H1 (cell line): ENCODE measurements at regions not wholly inside any gene's neighbourhood (a gene's known extent, or its start where the extent isn't known, plus 50 kb on each side); places are given as distances from the start of the nearest gene placed in this dataset.
A peak's percentile ranks its signal among the peaks of the same experiment; 100 is the strongest.

ENCODE experiments used
- CTCF ChIA-PET: fragments of 300-600 bp; sonication (Branson Sonifier 250); formaldehyde crosslinking; loops from one replicate; lab custom pipeline; 2021; ENCODE audit not compliant: partially characterized antibody; lab: Charles Lee
- POLR2A ChIA-PET: fragments of 300-600 bp; sonication (Branson Sonifier 250); formaldehyde crosslinking; loops from one replicate; lab custom pipeline; 2021; ENCODE audit warnings: inconsistent platforms; ENCODE audit not compliant: partially characterized antibody; lab: Charles Lee
- DNase-seq, 2 experiments: peaks; one replicate each; pipeline versions ENCODE4 v3.0.0 to v3.0.0-alpha.2; 2010 to 2022; ENCODE audit warnings: low spot score in 2 of 2, low read depth in 1 of 2, mixed read lengths in 1 of 2
- FAIRE-seq: peaks from 2 replicates; lab custom pipeline; 2011; peaks lifted over from hg19 to GRCh38; lab: Jason Lieb, UNC
- H2AFZ ChIP-seq: 2 replicates; pipeline ENCODE4 v1.8.1; 2012; ENCODE audit warnings: low read length, inconsistent platforms
- H2AK5ac ChIP-seq: 2 replicates; pipeline ENCODE4 v1.6.1; 2013; ENCODE audit warnings: low read depth, low read length
- H2BK120ac ChIP-seq: replicated peaks from 2 replicates; pipeline ENCODE3; 2013; ENCODE audit warnings: low read depth, low read length, inconsistent platforms
- H2BK12ac ChIP-seq: 2 replicates; pipeline ENCODE4 v1.6.1; 2013; ENCODE audit warnings: low read depth, low read length
- H2BK15ac ChIP-seq: 2 replicates; pipeline ENCODE4 v1.6.1; 2013; ENCODE audit warnings: low read length
- H2BK20ac ChIP-seq: 2 replicates; pipeline ENCODE4 v1.6.1; 2013; ENCODE audit warnings: low read length
- H2BK5ac ChIP-seq: 2 replicates; pipeline ENCODE4 v1.6.1; 2013; ENCODE audit warnings: low read depth, low read length
- H3K14ac ChIP-seq: 2 replicates; pipeline ENCODE4 v1.6.1; 2013; ENCODE audit warnings: inconsistent platforms; ENCODE audit not compliant: insufficient read length
- H3K18ac ChIP-seq: 2 replicates; pipeline ENCODE4 v1.6.1; 2013; ENCODE audit warnings: low read length; ENCODE audit errors: extremely low read depth
- H3K23ac ChIP-seq: 2 replicates; pipeline ENCODE4 v1.6.1; 2013; ENCODE audit warnings: inconsistent platforms; ENCODE audit not compliant: insufficient read length
- H3K23me2 ChIP-seq: 2 replicates; pipeline ENCODE4 v1.6.1; 2013; ENCODE audit warnings: low read depth, low read length
- H3K27ac ChIP-seq: 2 replicates; pipeline ENCODE4 v1.6.1; 2011; ENCODE audit warnings: low read depth, low read length, inconsistent platforms
- H3K27me3 ChIP-seq, 4 experiments: replicated peaks in 1 of 4; 1 replicate in 1 of 4; 2 replicates in 3 of 4; pipeline versions ENCODE4 v1.6.1 to v1.8.1; 2011 to 2013; ENCODE audit warnings: low read length in 3 of 4, mild to moderate bottlenecking in 3 of 4, inconsistent platforms in 2 of 4, mixed read lengths in 2 of 4, moderate library complexity in 1 of 4; ENCODE audit not compliant: control insufficient read depth in 3 of 4, insufficient read depth in 3 of 4; ENCODE audit errors: extremely low read depth in 1 of 4
- H3K36me3 ChIP-seq, 4 experiments: 2 replicates each; pipeline versions ENCODE4 v1.6.1 to v1.8.1; 2011 to 2013; ENCODE audit warnings: mild to moderate bottlenecking in 4 of 4, low read length in 3 of 4, moderate library complexity in 2 of 4, control low read depth in 1 of 4, inconsistent platforms in 1 of 4; ENCODE audit not compliant: insufficient read depth in 4 of 4, control insufficient read depth in 2 of 4
- H3K4ac ChIP-seq: replicated peaks from 2 replicates; pipeline ENCODE3; 2013; ENCODE audit warnings: low read length, low read depth, mixed read lengths, inconsistent platforms; ENCODE audit not compliant: insufficient read length
- H3K4me1 ChIP-seq, 4 experiments: replicated peaks in 1 of 4; 1 replicate in 1 of 4; 2 replicates in 3 of 4; pipeline versions ENCODE4 v1.6.1 to v1.8.1; 2011 to 2013; ENCODE audit warnings: low read length in 3 of 4, inconsistent platforms in 2 of 4, mixed read lengths in 1 of 4; ENCODE audit not compliant: insufficient read depth in 4 of 4, control insufficient read depth in 3 of 4
- H3K4me2 ChIP-seq, 2 experiments: 2 replicates each; pipeline versions ENCODE4 v1.6.1 to v1.8.1; 2011 to 2013; ENCODE audit warnings: low read depth in 2 of 2, low read length in 2 of 2, control low read depth in 1 of 2, inconsistent platforms in 1 of 2, mild to moderate bottlenecking in 1 of 2; ENCODE audit not compliant: insufficient read depth in 1 of 2
- H3K4me3 ChIP-seq, 4 experiments: fragments of 200-600, 300-600 bp in 1 of 4; sonication (generic), shearing (Covaris generic), sonication (Bioruptor Twin) in 1 of 4; 2 replicates each; pipeline versions ENCODE4 v1.5.1 to v1.8.1; 2011 to 2016; ENCODE audit warnings: low read length in 4 of 4, low read depth in 3 of 4, control low read depth in 2 of 4, inconsistent platforms in 2 of 4, mild to moderate bottlenecking in 2 of 4, mixed read lengths in 1 of 4, moderate library complexity in 1 of 4; ENCODE audit not compliant: insufficient read depth in 2 of 4; ENCODE audit errors: extremely low read depth in 1 of 4
- H3K56ac ChIP-seq: replicated peaks from 2 replicates; pipeline ENCODE3; 2013; ENCODE audit warnings: low read depth, mild to moderate bottlenecking, mixed read lengths, low read length, inconsistent platforms; ENCODE audit not compliant: insufficient read length
- H3K79me1 ChIP-seq: 2 replicates; pipeline ENCODE4 v1.6.1; 2013; ENCODE audit warnings: low read depth, low read length, control low read depth
- H3K79me2 ChIP-seq, 2 experiments: 2 replicates each; pipeline versions ENCODE4 v1.6.1 to v1.8.1; 2012 to 2013; ENCODE audit warnings: low read length in 2 of 2, mild to moderate bottlenecking in 2 of 2, inconsistent platforms in 1 of 2; ENCODE audit not compliant: insufficient read depth in 2 of 2, control insufficient read depth in 1 of 2
- H3K9ac ChIP-seq, 4 experiments: replicated peaks in 1 of 4; 1 replicate in 1 of 4; 2 replicates in 3 of 4; pipeline versions ENCODE4 v1.6.1 to v1.8.1; 2011 to 2013; ENCODE audit warnings: low read depth in 3 of 4, low read length in 3 of 4, control low read depth in 2 of 4, mild to moderate bottlenecking in 2 of 4, moderate library complexity in 2 of 4, inconsistent platforms in 1 of 4; ENCODE audit errors: extremely low read depth in 1 of 4
- H3K9me3 ChIP-seq, 2 experiments: 2 replicates each; pipeline versions ENCODE4 v1.6.1 to v1.8.1; 2012 to 2013; ENCODE audit warnings: mild to moderate bottlenecking in 2 of 2, moderate library complexity in 2 of 2, control low read depth in 1 of 2, inconsistent platforms in 1 of 2, low read depth in 1 of 2, low read length in 1 of 2, mixed read lengths in 1 of 2; ENCODE audit not compliant: insufficient read depth in 2 of 2
- H4K20me1 ChIP-seq, 2 experiments: replicated peaks in 1 of 2; 2 replicates each; pipeline versions ENCODE3 to v1.8.1; 2011 to 2013; ENCODE audit warnings: inconsistent platforms in 2 of 2, low read length in 2 of 2, mild to moderate bottlenecking in 1 of 2; ENCODE audit not compliant: insufficient read depth in 2 of 2, control insufficient read depth in 1 of 2
- H4K5ac ChIP-seq: 2 replicates; pipeline ENCODE4 v1.6.1; 2013; ENCODE audit warnings: low read length, low read depth, mixed read lengths, inconsistent platforms; ENCODE audit not compliant: insufficient read length
- H4K8ac ChIP-seq: 2 replicates; pipeline ENCODE4 v1.8.0; 2013; ENCODE audit warnings: mild to moderate bottlenecking, moderate library complexity, low read length, inconsistent platforms; ENCODE audit not compliant: insufficient read depth; ENCODE audit errors: extremely low read depth
- H4K91ac ChIP-seq: replicated peaks from 2 replicates; pipeline ENCODE3; 2013; ENCODE audit warnings: low read length, mixed read lengths, inconsistent platforms; ENCODE audit not compliant: insufficient read length
- ASH2L ChIP-seq: fragments of 200-600, 300-600 bp; sonication (generic); IDR thresholded peaks from one replicate; pipeline ENCODE4 v1.7.1; 2017; ENCODE audit warnings: low read length
- CBX8 ChIP-seq: fragments of 300-800, 300-1000 bp; sonication (generic); IDR thresholded peaks from 2 replicates; pipeline ENCODE4 v1.7.1; 2016; ENCODE audit warnings: low read depth, low read length, borderline replicate concordance
- CTBP2 ChIP-seq: IDR thresholded peaks from 2 replicates; pipeline ENCODE4 v1.7.0; 2011; ENCODE audit warnings: borderline replicate concordance, mild to moderate bottlenecking, moderate library complexity, mixed read lengths, low read length; ENCODE audit not compliant: insufficient read depth, insufficient read length
- FOSL1 ChIP-seq: IDR thresholded peaks from 2 replicates; pipeline ENCODE4 v1.6.1; 2011; ENCODE audit warnings: mild to moderate bottlenecking, low read depth, low read length, moderate library complexity; ENCODE audit not compliant: insufficient read depth
- JUN ChIP-seq: IDR thresholded peaks from 2 replicates; pipeline ENCODE4 v1.6.1; 2011; ENCODE audit warnings: low read depth, mild to moderate bottlenecking, improper control_type of control experiment, low read length
- KDM1A ChIP-seq: fragments of 200-600, 300-600 bp; sonication (generic); IDR thresholded peaks from 2 replicates; pipeline ENCODE4 v1.7.1; 2016; ENCODE audit warnings: mild to moderate bottlenecking, low read length, borderline replicate concordance
- RAD21 ChIP-seq, 2 experiments: IDR thresholded peaks in 1 of 2; conservative IDR thresholded peaks in 1 of 2; 2 replicates each; pipeline ENCODE4 v1.6.1; 2011; ENCODE audit warnings: low read depth in 2 of 2, low read length in 2 of 2, improper control_type of control experiment in 1 of 2, inconsistent platforms in 1 of 2, mild to moderate bottlenecking in 1 of 2, moderate library complexity in 1 of 2
- RNF2 ChIP-seq: fragments of 200-900, 300-1000 bp; sonication (generic); IDR thresholded peaks from 2 replicates; pipeline ENCODE4 v1.7.1; 2016; ENCODE audit warnings: borderline replicate concordance, low read depth, mild to moderate bottlenecking, antibody characterized with exemption, low read length; ENCODE audit not compliant: poor library complexity, severe bottlenecking; ENCODE audit errors: missing control alignments
- RXRA ChIP-seq: IDR thresholded peaks from 2 replicates; pipeline ENCODE4 v1.6.1; 2011; ENCODE audit warnings: low read depth, mild to moderate bottlenecking, low read length, moderate library complexity; ENCODE audit not compliant: insufficient read depth
- TEAD4 ChIP-seq: IDR thresholded peaks from 2 replicates; pipeline ENCODE4 v1.6.1; 2012; ENCODE audit warnings: low read depth, low read length, inconsistent platforms, mixed read lengths
- WGBS, 2 experiments: shearing (Covaris generic) in 1 of 2; methylation state at CpG; one replicate each; pipeline versions ENCODE4 v1.1.6 to v1.1.7; 2013 to 2015; ENCODE audit warnings: low lambda C conversion rate in 2 of 2, mixed read lengths in 2 of 2, inconsistent platforms in 1 of 2, low coverage in 1 of 2, missing lambda C conversion rate in 1 of 2; ENCODE audit not compliant: insufficient replicate concordance in 2 of 2, insufficient coverage in 1 of 2, insufficient read length in 1 of 2; ENCODE audit errors: extremely low coverage in 1 of 2, missing lambda C conversion rate in 1 of 2; 5-methylcytosine and 5-hydroxymethylcytosine counted together

DNA sequence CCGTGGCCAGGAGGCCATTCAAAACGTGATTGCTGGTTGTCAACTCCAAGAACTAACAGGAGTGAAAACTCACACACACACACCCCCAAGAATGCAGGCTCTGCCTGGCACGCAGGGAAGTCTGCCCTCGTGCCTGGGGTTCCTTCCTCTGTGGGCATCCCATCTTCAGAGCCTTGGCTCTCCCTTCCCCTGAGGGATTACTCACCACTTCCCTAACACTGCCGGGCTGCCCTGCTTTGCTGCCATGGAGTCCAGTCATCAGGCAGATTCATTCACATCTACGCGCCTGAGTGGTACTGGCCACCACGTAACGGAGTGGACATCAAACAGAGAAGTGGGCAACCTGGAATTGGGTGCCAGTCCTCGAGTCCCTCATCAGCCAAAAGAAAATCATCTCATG is 120.7 kb upstream of the TMEM45B start:
- no peak overlapping the region for H2BK15ac ChIP-seq
- H2AFZ ChIP-seq: 0 out of 2 replicates have a peak overlapping the region, but pooled peaks have one; percentile 46
- no peak overlapping the region for H3K14ac ChIP-seq
- WGBS, 2 experiments: 89% methylated on average over 10 of the region's 10 CpGs; no CpG with 5 or more reads in 1 of the 2 experiments
- H3K23me2 ChIP-seq: peaks cover 2% of the 10 kb centered on the region; the same call in 1 of the 2 replicates
- no peaks in the 10 kb centered on the region for H3K9me3 ChIP-seq
- no peaks in the 10 kb centered on the region for H3K79me2 ChIP-seq
- H3K4me1 ChIP-seq: peaks cover 0 to 3% (median 1%) of the 10 kb centered on the region in 4 experiments; a peak in 2 of 7 replicates
- H3K18ac ChIP-seq: no peak overlapping the region
- no peak overlapping the region for H2AK5ac ChIP-seq
- no peak overlapping the region for H3K27ac ChIP-seq
- no peak overlapping the region for H3K23ac ChIP-seq
- CTCF ChIA-PET: interaction anchor here (0.6 to 9.0 kb wide), 70 partner anchors 9 to 583 kb away, joined by 3 to 91 read pairs (median 4); partner anchors contain the start of gene BARX2
- H4K8ac ChIP-seq: no peak overlapping the region
- H2BK5ac ChIP-seq: no peak overlapping the region
- H3K36me3 ChIP-seq: no peaks in the 10 kb centered on the region
- FAIRE-seq (no peak), DNase-seq (no peak)
- no peak overlapping the region for H4K91ac ChIP-seq
- H2BK120ac ChIP-seq: no peak overlapping the region
- no peak overlapping the region for H4K5ac ChIP-seq
- no peak overlapping the region for H2BK20ac ChIP-seq
- H3K4me2 ChIP-seq: no peak overlapping the region
- H3K4ac ChIP-seq: no peak overlapping the region
- H3K56ac ChIP-seq: no peak overlapping the region
- no peak overlapping the region for H3K4me3 ChIP-seq
- H3K27me3 ChIP-seq: peaks cover 0 to 4% (median 3%) of the 10 kb centered on the region in 4 experiments; a peak in 3 of 7 replicates
- POLR2A ChIA-PET: no interaction called here
- H3K9ac ChIP-seq: no peak overlapping the region
- H2BK12ac ChIP-seq: no peak overlapping the region
- no peaks in the 10 kb centered on the region for H4K20me1 ChIP-seq
- no peaks in the 10 kb centered on the region for H3K79me1 ChIP-seq
- no peak for TF ChIP-seq CBX8
- TF ChIP-seq RXRA: no peak
- TF ChIP-seq ASH2L: no peak
- TF ChIP-seq KDM1A: no peak
- TF ChIP-seq TEAD4: no peak
- TF ChIP-seq FOSL1: no peak
- TF ChIP-seq RNF2: no peak
- TF ChIP-seq JUN: no peak
- no peak for TF ChIP-seq RAD21 (IDR thresholded peaks at IDR 0.05 in 1 of 2, conservative IDR thresholded peaks at IDR 0.05 in 1 of 2; ENCODE audit: low read depth in 2 of 2, low read length in 2 of 2)
- TF ChIP-seq CTBP2: no peak
